ENCODE measurements at regions not wholly inside any gene's neighbourhood (a gene's known extent, or its start where the extent isn't known, plus 50 kb on each side); places are given as distances from the start of the nearest gene placed in this dataset.

DNA sequence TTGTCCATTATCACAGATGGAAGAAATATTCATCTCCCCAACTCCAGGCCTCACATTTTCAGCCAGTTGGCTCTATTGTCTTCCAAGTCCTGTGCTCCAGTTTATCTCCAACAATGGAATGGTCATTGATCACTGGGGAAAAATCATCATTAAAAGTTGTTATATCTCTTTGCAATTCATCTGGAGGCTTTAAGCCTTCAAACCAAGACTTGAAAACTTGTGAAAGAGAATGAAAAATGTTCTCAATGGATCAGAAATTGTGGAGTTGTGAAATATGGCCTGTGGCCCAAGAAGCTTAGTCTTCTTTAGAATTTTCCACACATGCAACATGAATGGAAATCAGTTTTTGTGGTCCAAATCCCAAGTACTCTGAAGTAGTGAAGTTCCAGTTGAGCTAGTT lies 569.6 kb downstream of the EBF1 start:
- no peak for TF ChIP-seq POLR2A (IDR thresholded peaks at IDR 0.05)
- TF ChIP-seq, protein P1, sequence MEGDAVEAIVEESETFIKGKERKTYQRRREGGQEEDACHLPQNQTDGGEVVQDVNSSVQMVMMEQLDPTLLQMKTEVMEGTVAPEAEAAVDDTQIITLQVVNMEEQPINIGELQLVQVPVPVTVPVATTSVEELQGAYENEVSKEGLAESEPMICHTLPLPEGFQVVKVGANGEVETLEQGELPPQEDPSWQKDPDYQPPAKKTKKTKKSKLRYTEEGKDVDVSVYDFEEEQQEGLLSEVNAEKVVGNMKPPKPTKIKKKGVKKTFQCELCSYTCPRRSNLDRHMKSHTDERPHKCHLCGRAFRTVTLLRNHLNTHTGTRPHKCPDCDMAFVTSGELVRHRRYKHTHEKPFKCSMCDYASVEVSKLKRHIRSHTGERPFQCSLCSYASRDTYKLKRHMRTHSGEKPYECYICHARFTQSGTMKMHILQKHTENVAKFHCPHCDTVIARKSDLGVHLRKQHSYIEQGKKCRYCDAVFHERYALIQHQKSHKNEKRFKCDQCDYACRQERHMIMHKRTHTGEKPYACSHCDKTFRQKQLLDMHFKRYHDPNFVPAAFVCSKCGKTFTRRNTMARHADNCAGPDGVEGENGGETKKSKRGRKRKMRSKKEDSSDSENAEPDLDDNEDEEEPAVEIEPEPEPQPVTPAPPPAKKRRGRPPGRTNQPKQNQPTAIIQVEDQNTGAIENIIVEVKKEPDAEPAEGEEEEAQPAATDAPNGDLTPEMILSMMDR (IDR thresholded peaks at IDR 0.05 in 4 of 5, conservative IDR thresholded peaks at IDR 0.05 in 1 of 5), result no peak

Data from gastrocnemius medialis (tissue), 4 donors.